ENCODE measurements at regions not wholly inside any gene's neighbourhood (a gene's known extent, or its start where the extent isn't known, plus 50 kb on each side); places are given as distances from the start of the nearest gene placed in this dataset.
"Not testable (repeated sequence)": the region's sequence is repeated elsewhere in the genome, so short reads cannot be mapped to it uniquely, and the experiment has no call there.

DNA sequence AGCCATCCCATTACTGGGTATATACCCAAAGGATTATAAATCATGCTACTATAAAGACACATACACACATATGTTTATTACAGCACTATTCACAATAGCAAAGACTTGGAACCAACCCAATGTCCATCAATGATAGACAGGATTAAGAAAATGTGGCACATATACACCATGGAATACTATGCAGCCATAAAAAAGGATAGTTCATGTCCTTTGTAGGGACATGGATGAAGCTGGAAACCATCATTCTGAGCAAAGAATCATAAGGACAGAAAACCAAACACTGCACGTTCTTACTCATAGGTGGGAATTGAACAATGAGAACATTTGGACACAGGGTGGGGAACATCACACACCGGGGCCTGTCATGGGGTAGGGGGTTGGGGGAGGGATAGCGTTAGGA is 60.3 kb upstream of the NMU start:
- not testable (repeated sequence) for DNase-seq

DNA sequence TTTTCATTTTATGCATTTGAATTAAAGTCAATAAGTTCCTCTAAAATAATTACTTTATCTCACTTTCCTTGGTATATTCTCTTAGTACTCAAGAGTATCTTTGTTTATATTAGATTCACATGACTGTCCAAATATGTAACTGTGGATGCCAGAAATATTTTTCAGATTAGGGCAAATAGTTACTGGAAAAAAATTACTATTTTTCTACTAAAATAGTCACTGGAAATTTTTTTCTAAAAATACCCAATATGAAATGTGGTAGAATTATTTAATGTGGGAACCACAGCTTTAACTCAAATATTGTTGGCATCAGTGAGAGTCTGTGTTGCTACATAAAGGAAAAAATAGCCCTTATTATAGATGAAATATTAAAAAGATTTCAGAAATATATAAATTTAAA is 70.4 kb upstream of the NMU start:
- no peak for DNase-seq

DNA sequence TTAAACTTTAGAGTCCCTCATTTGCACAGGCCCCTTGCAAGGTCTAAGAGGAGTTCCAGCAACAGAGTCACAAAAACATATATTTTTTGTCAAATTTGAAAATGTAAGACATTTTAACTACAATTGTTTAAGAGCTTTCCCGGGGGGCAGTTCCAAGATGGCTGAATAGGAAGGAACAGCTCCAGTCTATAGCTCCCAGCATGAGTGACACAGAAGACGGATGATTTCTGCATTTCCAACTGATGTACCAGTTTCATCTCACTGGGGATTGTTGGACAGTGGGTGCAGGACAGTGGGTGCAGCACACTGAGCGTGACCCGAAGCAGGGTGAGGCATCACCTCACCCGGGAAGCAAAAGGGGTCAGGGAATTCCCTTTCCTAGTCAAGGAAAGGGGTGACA is 71.4 kb upstream of the NMU start:
- DNase-seq, result no peak

DNA sequence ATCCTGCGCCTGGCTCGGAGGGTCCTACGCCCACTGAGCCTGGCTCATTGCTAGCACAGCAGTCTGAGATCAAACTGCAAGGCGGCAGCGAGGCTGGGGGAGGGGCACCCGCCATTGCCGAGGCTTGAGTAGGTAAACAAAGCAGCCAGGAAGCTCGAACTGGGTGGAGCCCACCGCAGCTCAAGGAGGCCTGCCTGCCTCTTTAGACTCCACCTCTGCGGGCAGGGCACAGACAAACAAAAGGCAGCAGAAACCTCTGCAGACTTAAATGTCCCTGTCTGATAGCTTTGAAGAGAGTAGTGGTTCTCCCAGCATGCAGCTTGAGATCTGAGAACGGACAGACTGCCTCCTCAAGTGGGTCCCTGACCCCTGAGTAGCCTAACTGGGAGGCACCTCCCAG is 71.9 kb upstream of the NMU start:
- not testable (repeated sequence) for DNase-seq

DNA sequence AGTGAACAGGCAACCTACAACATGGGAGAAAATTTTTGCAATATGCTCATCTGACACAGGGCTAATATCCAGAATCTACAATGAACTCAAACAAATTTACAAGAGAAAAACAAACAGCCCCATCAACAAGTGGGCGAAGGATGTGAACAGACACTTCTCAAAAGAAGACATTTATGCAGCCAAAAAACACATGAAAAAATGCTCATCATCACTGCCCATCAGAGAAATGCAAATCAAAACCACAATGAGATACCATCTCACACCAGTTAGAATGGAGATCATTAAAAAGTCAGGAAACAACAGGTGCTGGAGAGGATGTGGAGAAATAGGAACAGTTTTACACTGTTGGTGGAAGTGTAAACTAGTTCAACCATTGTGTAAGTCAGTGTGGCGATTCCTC is 76.7 kb upstream of the NMU start:
- DNase-seq, result not testable (repeated sequence)

DNA sequence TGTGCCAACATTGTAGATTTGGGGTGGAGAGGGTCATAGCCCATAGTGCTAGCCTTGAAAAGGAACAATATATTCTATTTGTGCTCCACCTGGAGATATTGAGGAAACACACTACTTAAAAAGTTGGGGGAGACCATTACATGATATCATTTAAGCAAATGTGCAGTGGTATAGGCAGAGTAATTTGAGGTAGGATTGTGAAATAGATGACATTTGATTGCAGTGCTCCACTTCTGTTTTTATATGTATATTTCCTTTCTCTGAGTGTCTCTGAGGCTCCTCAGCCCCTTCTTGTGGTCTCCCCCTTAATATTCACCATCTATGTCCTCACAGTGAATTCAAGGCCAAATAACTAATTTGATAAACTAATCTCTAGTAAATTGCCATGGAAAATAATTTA is 85.6 kb upstream of the NMU start:
- DNase-seq, result no peak

DNA sequence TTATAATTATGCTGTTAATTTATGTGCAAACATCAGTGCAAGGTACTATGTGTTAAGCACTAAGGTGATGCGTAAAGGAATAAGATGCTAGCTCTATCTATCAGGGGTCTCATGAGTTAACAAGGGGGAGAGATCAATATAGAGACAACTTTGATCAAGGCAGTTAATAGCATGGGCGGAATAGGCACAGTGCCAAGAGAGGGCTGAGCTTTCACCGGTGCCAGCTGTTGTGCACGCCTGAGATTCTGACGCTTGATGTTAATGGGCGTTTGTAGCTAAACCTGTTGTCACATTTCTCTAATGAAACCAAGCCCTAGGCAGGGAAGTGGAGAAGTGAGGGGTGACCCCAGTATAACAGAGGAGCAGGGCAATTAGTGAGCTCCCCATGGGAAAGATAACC is 86.0 kb upstream of the NMU start:
- peak; percentile 50 for DNase-seq

DNA sequence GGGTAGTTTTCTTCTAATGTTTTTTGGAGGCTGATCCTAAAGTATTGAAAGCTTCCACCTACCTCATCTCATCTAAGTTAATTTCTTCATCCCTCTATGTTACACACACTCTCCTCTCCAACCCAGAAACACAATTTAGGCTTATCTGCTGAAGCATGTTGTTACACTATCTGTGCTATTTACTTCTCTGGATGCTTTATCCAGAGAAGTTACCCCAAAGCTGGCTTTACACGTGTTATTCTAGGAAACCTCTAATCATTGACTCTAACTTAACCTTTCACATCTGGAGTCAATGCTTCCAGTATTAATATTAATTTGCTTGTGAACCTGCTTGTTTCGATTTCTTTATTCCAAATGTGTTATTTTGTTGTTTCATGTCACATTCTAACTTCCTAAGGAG is 87.3 kb upstream of the NMU start:
- DNase-seq, result no peak

DNA sequence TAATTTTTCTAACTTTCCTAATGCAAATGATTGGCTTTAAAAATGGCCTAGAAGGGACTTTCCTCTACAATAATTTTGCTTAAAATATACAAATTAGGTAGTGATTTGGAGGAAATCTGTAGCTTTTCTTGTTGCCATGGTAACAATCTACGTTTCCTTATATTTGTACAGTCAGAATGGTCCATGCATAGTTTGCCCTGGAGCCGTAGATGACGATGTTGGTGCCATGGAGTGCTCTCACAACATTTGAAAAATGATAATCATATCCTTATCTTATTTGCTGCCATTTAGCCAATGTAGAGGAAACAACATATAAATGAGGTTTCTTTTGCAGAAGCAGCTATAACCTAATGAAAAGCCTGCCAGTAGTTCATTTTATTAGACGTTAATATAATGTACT is 89.0 kb upstream of the NMU start:
- DNase-seq, result no peak

DNA sequence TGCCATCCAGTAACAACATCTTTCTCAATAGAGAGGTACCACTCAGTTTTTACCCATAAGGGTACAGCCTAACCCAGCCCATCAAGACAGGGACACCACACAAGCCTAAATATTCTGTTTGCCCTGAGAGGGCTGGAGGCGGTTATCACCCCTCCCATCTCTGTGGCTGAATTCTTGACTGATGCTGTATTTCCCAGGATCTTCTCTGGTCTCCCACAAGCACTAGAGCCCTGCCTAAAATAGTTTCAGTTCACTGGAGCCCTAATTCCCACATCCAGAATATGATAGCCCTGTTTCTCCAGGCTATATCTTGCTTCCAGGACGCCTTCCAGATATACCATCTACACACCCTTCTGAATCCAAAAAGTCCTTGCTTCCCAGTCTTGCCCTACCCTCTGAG is 91.6 kb upstream of the NMU start:
- no peak for DNase-seq

DNA sequence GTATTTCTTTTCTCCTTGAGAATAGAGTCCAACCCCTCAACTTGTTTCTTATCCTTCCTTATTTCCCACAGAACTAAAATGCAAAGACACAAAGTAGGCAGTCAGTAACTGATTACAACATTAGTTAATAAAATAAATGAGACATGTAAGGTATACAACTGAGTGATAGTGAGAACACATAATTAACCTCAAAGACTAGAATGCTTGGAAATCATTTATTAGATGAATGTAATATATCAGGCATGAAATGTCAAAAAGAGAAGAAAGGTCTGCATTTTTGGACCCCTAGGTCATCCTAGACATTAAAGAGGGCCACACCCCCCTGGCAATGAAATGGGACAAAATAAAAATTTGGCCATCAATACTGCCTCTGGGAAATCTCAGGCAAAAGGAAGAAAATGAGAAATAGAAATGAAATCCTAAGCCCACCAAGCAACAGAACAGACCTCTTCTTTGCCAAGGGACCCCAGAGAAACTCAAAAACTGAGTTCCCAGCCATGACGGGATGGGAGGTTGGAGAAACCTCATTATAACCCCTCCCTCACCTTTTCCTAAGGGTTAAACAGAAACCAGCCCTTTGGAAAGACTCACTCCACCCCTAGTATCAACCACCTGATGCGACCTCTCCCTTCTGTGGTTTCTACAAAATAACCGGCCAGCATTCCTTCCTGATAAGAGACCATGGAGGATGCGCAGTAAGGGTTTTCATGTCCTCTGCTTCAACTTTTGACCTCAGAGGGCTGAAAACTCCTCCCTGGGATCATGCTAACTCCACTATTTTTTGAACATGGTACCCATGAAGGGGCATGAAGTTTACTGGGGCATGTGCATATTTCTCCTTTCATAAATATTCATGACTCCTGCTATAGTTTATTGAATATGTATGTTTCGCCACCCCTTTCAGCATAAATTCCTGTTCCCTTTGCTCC is 90.0 kb upstream of the EXOC1L start:
- DNase-seq, result no peak

DNA sequence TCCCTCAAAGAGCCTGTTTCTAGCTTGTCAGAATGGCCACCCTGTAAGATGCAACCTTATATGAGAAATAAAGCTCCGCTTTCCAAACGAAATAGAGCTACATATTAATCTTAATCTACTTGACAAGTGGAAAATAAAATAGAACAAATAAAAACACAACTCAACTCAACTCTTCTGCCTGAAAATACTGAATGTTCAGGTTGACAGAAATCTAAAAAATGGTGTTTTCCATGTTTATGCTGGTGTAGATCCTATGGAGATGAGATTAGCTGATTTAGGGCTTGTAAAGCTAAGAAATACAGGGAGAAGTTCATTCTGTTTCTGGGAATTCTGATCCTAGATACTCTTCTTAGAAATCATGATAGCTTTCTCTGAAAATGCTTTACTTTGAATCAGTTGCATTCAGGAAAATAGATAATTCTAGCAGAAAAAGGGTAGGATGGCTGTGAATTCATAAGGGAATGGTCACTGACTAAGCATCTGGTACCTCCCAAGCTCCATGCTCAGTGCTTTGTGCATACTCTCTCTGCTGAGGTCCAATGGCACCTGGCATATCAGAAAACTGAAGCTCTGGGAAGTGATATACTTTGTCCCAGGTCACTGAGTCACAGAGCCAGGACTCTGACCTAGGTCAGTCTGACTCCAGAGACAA is 89.2 kb upstream of the EXOC1L start:
- DNase-seq, result no peak

DNA sequence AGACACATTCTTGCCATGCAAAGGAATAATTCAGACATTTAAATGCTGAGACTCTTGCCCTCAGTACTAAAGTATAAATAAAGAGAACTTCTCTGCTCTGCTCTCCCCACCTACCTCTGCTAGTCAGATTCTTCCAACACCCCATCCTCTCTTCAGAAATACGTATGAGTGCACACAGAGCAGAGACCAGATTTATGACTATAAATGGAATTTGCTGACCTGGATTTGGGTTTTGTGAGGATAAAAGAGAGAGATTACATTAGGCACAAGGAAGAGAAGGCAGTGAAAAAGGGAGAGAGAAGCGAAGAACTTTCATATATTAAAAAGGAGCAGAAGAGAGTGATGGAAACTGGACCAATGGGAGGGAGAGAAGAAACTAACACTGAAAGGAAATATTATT is 87.6 kb upstream of the EXOC1L start:
- no peak for DNase-seq

DNA sequence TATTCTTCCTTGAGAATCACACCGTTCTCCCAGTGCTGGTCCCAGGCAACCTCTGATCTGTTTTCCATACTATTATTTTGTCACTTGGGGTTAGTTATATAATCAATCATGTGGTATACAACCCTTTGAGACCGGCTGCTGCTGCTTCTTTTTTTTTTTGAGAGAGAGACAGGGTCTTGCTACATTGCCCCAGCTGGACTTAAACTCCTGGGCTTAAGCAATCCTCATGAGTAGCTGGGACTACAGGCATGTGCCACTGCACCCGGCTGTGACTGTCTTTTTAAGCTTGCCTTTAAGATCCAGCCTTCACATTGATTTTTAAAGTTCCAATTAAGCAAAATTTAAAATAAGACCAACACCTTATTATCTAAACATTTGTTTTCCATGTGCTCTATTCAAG is 86.7 kb upstream of the EXOC1L start:
- no peak for DNase-seq

DNA sequence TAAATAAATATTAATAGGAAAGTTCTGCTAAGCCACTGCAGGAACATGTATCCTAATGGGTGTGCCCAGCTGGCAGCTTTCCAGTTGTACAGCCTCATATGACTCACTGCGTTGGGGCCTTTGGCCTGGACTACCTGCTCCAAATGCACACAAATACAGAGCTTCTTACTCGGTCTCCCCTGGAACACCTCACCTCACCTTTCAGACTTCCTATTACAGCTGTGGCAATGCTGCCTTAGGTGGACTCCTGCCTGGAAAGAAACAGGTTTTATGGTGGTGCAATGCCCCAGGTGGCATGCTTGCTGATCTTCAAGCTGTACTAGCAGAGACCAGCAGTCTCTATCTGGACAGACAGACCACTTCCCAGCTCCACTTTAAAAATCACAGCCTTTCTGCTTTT is 85.7 kb upstream of the EXOC1L start:
- DNase-seq, result no peak

DNA sequence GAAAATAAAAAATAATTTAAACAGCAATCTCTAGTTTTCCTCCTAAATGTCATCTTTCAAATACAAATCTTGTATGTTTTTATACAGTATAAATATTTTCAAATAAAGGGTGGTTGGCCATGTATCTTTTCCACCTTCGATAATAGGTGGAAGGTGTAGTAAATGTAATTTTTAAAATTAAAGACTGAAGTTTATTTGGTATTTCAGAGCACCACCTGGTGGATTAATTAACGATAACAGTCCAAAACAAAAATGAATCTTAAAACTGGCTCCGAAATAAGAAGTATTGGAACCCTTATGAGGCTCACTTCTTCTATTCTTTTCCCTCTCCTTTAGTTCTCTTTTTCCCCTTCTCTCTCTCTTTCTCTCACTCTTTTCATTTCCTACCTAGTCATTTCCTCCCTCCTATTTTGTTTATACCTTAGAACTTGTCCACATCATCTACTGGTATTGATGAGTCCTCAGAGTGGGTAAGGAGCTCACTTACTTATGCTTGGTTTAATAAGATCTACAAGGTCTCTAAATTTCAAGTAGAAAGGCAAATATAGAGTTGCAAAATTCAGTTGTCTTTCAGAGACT is 82.9 kb upstream of the EXOC1L start:
- peak; percentile 23 for DNase-seq

DNA sequence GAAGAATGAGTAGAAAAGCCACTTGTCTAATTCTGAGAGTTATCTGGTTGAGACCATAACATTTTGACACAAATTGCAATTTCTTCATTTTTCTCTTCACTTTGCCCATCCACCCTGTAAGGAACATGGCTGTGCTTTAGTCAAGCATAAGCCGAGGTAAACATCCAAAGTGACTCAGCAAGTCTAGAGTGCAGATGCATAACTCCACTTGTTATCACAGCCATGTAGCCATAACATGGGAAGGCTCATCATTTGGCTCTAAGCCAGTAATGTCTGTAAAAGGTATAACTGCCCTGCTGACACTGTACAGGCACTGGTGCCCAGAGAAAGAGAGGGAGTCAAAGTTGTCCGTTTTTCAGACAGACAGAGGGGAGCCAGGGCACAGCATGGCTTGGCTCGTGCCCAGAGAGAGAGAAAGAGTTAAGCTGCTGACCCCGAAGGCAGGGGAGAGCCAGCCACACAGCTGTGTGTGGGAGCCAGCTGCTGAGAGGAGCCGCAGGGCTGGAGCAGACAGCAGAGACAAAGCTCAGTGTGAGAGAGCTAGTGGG is 76.9 kb upstream of the EXOC1L start:
- peak; percentile 14 for DNase-seq

DNA sequence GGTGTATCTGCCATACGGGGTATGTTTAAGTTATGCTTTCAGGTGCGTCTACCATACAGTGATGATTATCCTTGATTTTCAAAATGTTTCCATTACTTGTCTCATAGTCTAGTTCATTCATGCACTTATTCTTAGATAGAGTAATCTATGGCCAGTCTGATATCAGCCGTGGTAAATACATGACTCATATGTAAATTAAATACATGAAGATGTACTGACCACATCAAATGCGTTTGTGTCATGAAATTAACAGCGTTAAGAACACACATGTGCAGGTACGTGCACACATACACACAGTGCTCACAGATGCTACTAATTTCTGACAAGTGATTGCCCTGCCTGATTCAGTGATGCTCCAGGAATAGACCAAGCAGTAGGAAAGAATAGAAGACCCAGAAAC is 75.2 kb upstream of the EXOC1L start:
- no peak for DNase-seq

DNA sequence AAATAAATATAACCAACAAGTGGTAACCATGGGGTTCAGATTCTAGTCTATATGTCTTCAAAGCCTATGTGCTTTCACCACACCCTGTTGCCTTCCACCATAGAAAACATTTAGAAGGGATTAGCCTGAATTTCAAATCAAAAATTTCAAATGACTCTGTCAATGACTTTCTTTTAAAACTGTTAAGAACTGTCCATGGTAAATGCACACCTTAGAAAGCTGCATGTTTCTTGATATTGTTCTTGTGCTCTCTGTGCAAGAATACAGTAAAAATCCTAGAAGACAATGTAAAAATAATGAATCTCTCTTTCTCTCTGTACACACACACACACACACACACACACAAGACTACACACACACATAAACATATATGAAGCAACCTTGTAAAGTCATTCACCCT is 74.6 kb upstream of the EXOC1L start:
- DNase-seq, result no peak

DNA sequence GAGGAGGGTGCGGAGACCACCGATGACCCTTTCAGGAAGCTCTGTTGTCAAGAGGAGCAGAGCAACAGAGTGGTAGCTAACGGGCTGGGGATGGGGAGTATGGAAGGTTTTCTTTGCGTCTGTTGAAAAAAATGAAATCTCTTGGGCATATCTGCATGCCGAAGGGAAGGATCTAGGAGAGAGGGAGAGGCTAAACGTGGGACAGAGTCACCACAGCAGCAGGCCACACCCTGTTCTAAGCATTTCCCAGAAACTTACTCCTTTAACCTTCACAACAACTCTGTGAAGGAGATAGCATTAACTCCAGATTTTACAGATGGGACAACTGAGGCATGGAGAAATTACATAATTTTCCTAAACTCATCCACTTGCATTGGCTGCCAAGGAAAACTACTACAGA is 71.8 kb upstream of the EXOC1L start:
- DNase-seq, result no peak

DNA sequence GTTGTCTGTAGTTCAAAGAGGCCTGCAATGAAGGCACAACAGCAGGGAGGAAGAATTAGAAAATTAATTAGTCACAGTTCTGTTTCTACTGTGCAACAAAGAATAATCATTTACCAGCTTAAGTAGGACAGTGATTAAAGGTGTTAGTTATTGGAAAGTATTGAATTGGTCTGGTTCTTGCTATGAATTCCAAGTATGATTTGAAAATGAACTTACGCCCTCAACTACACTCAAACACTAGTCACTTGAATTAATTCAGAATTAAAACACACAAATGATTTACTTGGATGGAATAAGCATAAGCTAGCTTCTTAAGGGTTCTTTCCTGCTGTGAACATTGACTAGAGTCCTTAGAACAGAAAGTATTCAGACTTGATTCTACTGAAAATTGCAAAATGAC is 69.9 kb upstream of the EXOC1L start:
- DNase-seq, result no peak

DNA sequence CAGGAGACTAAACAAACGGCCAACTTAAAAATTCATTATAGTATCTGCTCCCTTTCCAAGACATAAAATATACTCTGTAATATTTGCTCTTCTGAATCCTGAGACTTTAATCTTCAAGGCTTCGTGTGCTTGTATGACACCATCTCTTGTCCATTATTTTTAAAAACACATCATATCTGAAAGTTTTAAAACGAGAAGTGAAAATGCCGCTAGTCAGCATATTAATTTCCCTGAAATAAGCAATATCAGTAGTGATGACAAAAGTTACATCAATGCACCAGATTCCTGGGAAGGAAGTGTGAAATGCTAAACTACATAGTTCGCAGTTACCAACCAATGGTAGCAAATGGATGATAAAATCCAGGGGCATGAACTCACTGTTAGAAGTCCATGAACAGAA is 66.8 kb upstream of the EXOC1L start:
- no peak for DNase-seq

DNA sequence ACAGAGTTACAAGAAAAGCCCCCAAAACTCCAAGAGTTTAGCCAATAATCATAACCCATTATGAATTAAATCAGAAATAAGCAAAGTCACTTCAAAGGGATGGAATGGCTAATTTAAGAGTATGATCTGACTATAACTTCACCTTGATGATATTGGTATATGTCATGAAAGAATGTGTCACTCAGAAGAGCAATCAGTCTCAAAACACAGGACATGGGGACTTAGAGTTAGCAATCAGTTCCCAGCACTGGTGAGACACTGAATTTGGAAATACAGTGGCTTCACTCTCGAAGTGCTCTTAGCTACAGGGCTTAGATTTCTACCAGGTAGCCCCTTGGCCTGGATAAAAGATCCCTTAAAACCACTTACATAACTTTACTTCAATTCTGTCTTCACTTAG is 65.7 kb upstream of the EXOC1L start:
- no peak for DNase-seq

DNA sequence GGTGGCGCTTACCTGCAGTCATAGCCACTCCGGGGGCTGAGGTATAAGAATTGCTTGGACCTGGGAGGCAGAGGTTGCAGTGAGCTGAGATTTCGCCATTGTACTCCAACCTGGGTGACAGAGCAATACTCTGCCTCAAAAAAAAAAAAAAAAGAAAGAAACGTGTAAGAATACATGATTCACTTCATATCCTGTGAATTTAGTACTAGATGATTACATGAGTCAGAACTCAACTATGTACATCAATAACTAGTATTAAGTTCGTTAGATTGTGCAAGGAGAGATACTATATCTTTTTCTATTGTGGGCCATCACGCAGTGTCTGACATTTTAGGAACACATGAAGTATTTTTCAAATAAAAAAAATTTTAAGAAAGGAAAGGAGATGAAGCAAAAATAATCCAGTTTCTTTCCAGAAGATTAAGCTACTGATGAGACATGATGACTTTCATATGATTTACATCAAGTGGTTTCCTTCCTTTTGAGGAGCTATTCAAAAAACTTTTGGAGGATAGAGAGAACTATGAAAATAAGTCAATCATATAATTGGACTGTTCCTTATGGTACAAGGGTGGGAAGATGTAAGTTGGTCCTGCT is 64.7 kb upstream of the EXOC1L start:
- no peak for DNase-seq
